ENCODE measurements at regions not wholly inside any gene's neighbourhood (a gene's known extent, or its start where the extent isn't known, plus 50 kb on each side); places are given as distances from the start of the nearest gene placed in this dataset.

DNA sequence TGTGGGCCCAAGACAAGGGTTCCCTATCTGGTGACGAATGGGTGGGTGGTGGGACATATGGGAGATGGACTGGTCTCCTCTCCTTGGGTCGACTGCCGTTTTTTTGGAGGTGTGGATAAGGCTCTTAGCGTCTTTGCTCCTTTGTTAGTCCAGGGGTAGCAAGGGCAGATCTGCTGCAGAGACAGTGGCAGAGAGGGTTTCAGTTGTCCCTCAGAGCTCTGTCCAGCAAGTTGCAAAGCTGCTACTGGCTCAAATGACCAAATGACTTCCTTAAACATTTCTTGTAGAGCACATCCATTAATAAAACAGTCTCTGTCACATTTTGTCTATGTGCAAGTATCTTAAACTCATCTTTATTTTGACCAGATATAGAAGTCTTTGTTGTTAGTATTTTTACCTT is 508.0 kb upstream of the ADGRB3 start:
- TF ChIP-seq CTCF (tag by site-specific recombination; IDR thresholded peaks at IDR 0.05) (no peak), ZNF341 (tag by site-specific recombination; IDR thresholded peaks at IDR 0.05; ENCODE audit: low read depth) (no peak), ZNF488 (tag by site-specific recombination; IDR thresholded peaks at IDR 0.05) (no peak), ZNF530 (tag by site-specific recombination; IDR thresholded peaks at IDR 0.05; ENCODE audit: low read depth) (no peak), ZNF24 (tag by site-specific recombination; IDR thresholded peaks at IDR 0.05) (no peak), SP2 (tag by site-specific recombination; IDR thresholded peaks at IDR 0.05) (no peak), ZNF513 (tag by site-specific recombination; IDR thresholded peaks at IDR 0.05) (no peak), ZNF274 (IDR thresholded peaks at IDR 0.05; ENCODE audit: low read length) (no peak), ZNF274 (tag by site-specific recombination; IDR thresholded peaks at IDR 0.05; ENCODE audit: borderline replicate concordance) (no peak), ZNF701 (tag by site-specific recombination; IDR thresholded peaks at IDR 0.05) (no peak), HOXA7 (CRISPR knock-in tag; IDR thresholded peaks at IDR 0.05; ENCODE audit: borderline replicate concordance) (no peak), ZXDB (tag by site-specific recombination; IDR thresholded peaks at IDR 0.05) (no peak), ZNF221 (tag by site-specific recombination; IDR thresholded peaks at IDR 0.05; ENCODE audit: borderline replicate concordance) (no peak), GLI4 (tag by site-specific recombination; IDR thresholded peaks at IDR 0.05) (no peak)
- TF ChIP-seq, protein P1, sequence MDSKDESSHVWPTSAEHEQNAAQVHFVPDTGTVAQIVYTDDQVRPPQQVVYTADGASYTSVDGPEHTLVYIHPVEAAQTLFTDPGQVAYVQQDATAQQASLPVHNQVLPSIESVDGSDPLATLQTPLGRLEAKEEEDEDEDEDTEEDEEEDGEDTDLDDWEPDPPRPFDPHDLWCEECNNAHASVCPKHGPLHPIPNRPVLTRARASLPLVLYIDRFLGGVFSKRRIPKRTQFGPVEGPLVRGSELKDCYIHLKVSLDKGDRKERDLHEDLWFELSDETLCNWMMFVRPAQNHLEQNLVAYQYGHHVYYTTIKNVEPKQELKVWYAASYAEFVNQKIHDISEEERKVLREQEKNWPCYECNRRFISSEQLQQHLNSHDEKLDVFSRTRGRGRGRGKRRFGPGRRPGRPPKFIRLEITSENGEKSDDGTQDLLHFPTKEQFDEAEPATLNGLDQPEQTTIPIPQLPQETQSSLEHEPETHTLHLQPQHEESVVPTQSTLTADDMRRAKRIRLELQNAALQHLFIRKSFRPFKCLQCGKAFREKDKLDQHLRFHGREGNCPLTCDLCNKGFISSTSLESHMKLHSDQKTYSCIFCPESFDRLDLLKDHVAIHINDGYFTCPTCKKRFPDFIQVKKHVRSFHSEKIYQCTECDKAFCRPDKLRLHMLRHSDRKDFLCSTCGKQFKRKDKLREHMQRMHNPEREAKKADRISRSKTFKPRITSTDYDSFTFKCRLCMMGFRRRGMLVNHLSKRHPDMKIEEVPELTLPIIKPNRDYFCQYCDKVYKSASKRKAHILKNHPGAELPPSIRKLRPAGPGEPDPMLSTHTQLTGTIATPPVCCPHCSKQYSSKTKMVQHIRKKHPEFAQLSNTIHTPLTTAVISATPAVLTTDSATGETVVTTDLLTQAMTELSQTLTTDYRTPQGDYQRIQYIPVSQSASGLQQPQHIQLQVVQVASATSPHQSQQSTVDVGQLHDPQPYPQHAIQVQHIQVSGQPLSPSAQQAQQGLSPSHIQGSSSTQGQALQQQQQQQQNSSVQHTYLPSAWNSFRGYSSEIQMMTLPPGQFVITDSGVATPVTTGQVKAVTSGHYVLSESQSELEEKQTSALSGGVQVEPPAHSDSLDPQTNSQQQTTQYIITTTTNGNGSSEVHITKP (tag by site-specific recombination; IDR thresholded peaks at IDR 0.05) = no peak

Measured in HEK293 (cell line).